ENCODE measurements at regions not wholly inside any gene's neighbourhood (a gene's known extent, or its start where the extent isn't known, plus 50 kb on each side); places are given as distances from the start of the nearest gene placed in this dataset.
A peak's percentile ranks its signal among the peaks of the same experiment; 100 is the strongest.

DNA sequence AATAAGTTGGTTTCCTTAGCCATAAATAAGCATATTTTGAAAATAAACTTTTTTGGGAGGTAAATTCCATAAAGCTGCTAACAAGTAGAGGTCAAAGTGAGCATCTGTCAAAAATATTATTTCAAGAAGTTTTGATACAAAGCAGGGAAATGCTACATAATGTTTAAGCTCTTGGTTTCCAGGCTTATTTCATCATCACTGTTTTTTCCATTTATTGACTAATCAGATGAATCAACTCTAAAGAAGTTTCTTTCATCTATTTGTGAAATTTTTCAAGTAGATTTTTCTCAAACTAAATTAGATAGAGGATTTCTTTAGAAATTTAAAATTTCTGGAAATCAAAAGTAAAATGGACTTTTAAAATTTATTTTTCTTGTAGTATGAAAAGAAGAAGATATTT, 89.5 kb upstream of the TBX18 start:
- no peaks in the 10 kb centered on the region for H3K79me2 ChIP-seq (ENCODE audit: control insufficient read depth, insufficient read depth, low read length)
- in situ Hi-C loops (cut with MboI) (no loop called here), intact Hi-C loops (cut with micrococcal nuclease) (no loop called here)
- no peak overlapping the region for H3K9ac ChIP-seq (ENCODE audit: insufficient read depth in 1 of 2, low read depth in 2 of 2, low read length in 2 of 2)
- no peak overlapping the region for H3K4me3 ChIP-seq
- BruUV-seq (replicated peaks) = no TSS peak
- ChIA-PET CTCF (ENCODE audit: low intra/inter-chr PET ratio) (no interaction called here), POLR2A (no interaction called here)
- H3K9me3 ChIP-seq (replicated peaks; ENCODE audit: control insufficient read depth, insufficient read depth, low read depth, low read length) = no peaks in the 10 kb centered on the region
- TF ChIP-seq PHTF2 (CRISPR knock-in tag; IDR thresholded peaks at IDR 0.05) (no peak), ZNF146 (CRISPR knock-in tag; IDR thresholded peaks at IDR 0.05; ENCODE audit: unreplicated experiment) (no peak)
- TF ChIP-seq, protein P1, sequence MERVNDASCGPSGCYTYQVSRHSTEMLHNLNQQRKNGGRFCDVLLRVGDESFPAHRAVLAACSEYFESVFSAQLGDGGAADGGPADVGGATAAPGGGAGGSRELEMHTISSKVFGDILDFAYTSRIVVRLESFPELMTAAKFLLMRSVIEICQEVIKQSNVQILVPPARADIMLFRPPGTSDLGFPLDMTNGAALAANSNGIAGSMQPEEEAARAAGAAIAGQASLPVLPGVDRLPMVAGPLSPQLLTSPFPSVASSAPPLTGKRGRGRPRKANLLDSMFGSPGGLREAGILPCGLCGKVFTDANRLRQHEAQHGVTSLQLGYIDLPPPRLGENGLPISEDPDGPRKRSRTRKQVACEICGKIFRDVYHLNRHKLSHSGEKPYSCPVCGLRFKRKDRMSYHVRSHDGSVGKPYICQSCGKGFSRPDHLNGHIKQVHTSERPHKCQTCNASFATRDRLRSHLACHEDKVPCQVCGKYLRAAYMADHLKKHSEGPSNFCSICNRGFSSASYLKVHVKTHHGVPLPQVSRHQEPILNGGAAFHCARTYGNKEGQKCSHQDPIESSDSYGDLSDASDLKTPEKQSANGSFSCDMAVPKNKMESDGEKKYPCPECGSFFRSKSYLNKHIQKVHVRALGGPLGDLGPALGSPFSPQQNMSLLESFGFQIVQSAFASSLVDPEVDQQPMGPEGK (CRISPR knock-in tag; IDR thresholded peaks at IDR 0.05; ENCODE audit: borderline replicate concordance) = no peak
- no peak for DNase-seq (ENCODE audit: extremely low read depth in 1 of 4, low spot score in 3 of 4)
- H4K20me1 ChIP-seq (replicated peaks; ENCODE audit: control insufficient read depth, insufficient read depth, low read length) = no peaks in the 10 kb centered on the region
- ATAC-seq = no peak
- H3K4me2 ChIP-seq (ENCODE audit: insufficient read depth, low read length) = no peak overlapping the region
- no peaks in the 10 kb centered on the region for H3K4me1 ChIP-seq (replicated peaks in 1 of 2; ENCODE audit: control insufficient read depth in 2 of 2, insufficient read depth in 2 of 2, low read length in 2 of 2)
- no peak for FAIRE-seq
- H3K36me3 ChIP-seq (ENCODE audit: control insufficient read depth, insufficient read depth, low read length) = no peaks in the 10 kb centered on the region
- H2AFZ ChIP-seq (ENCODE audit: low read depth, low read length) = no peak overlapping the region
- H3K9me1 ChIP-seq (ENCODE audit: control insufficient read depth, insufficient read depth, low read length) = no peaks in the 10 kb centered on the region
- H3K27ac ChIP-seq (ENCODE audit: extremely low read depth, low read depth, low read length) = no peak overlapping the region
- no peaks in the 10 kb centered on the region for H3K27me3 ChIP-seq (ENCODE audit: control insufficient read depth in 2 of 2, insufficient read depth in 2 of 2, low read length in 2 of 2)

DNA sequence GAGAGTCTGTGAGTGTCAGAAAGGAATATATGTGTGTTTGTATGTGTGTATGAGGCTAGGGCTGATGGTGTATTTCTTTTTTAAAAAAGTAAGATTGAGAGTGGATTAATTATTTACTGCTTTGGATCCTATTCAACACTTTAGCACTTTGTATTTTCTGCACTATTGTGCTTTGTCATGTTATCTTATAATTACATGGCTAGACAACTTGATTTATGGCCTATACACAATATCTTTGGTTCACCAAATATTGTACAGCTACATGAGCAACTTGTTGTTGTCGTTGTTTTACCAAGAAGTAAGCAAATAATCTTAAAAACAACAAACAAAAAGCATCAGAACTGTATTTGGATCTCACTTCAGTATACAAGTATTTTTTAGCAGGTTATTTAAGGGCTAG, 84.6 kb upstream of the TBX18 start:
- Histone ChIP-seq H3K4me2 (ENCODE audit: insufficient read depth, low read length) (no peak overlapping the region), H4K20me1 (replicated peaks; ENCODE audit: control insufficient read depth, insufficient read depth, low read length) (no peaks in the 10 kb centered on the region), H3K27me3 (ENCODE audit: control insufficient read depth in 2 of 2, insufficient read depth in 2 of 2, low read length in 2 of 2) (no peaks in the 10 kb centered on the region; a peak in 1 of 5 replicates), H3K9me3 (replicated peaks; ENCODE audit: control insufficient read depth, insufficient read depth, low read depth, low read length) (no peaks in the 10 kb centered on the region), H3K79me2 (ENCODE audit: control insufficient read depth, insufficient read depth, low read length) (no peaks in the 10 kb centered on the region), H3K9me1 (ENCODE audit: control insufficient read depth, insufficient read depth, low read length) (no peaks in the 10 kb centered on the region), H3K36me3 (ENCODE audit: control insufficient read depth, insufficient read depth, low read length) (no peaks in the 10 kb centered on the region), H2AFZ (ENCODE audit: low read depth, low read length) (no peak overlapping the region), H3K27ac (ENCODE audit: extremely low read depth, low read depth, low read length) (no peak overlapping the region), H3K4me3 (no peak overlapping the region), H3K4me1 (replicated peaks in 1 of 2; ENCODE audit: control insufficient read depth in 2 of 2, insufficient read depth in 2 of 2, low read length in 2 of 2) (peaks cover 0 to 2% of the 10 kb centered on the region in 2 experiments; a peak in 1 of 5 replicates), H3K9ac (ENCODE audit: insufficient read depth in 1 of 2, low read depth in 2 of 2, low read length in 2 of 2) (no peak overlapping the region)
- intact Hi-C loops (cut with micrococcal nuclease) (no loop called here), in situ Hi-C loops (cut with MboI) (no loop called here)
- ATAC-seq (no peak), FAIRE-seq (peak; percentile 59), DNase-seq (ENCODE audit: extremely low read depth in 1 of 4, low spot score in 3 of 4) (no peak)
- WGBS (ENCODE audit: insufficient coverage, low coverage, missing lambda C conversion rate) = 0% methylated on average over 1 of the region's 1 CpG
- ChIA-PET CTCF (ENCODE audit: low intra/inter-chr PET ratio) (no interaction called here), POLR2A (no interaction called here)
- BruUV-seq (replicated peaks) = no TSS peak
- no peak for TF ChIP-seq CLOCK (CRISPR knock-in tag; IDR thresholded peaks at IDR 0.05; ENCODE audit: borderline replicate concordance)
- no peak for TF ChIP-seq ZNF324 (CRISPR knock-in tag; IDR thresholded peaks at IDR 0.05)
- no peak for TF ChIP-seq ZBTB17 (CRISPR knock-in tag; IDR thresholded peaks at IDR 0.05)
- TF ChIP-seq, protein P2, sequence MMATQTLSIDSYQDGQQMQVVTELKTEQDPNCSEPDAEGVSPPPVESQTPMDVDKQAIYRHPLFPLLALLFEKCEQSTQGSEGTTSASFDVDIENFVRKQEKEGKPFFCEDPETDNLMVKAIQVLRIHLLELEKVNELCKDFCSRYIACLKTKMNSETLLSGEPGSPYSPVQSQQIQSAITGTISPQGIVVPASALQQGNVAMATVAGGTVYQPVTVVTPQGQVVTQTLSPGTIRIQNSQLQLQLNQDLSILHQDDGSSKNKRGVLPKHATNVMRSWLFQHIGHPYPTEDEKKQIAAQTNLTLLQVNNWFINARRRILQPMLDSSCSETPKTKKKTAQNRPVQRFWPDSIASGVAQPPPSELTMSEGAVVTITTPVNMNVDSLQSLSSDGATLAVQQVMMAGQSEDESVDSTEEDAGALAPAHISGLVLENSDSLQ (IDR thresholded peaks at IDR 0.05) = peak; percentile 66
- peak; percentile 48 for TF ChIP-seq MAFG (tag; conservative IDR thresholded peaks at IDR 0.05)
- no peak for TF ChIP-seq NFATC3 (IDR thresholded peaks at IDR 0.05)
- TF ChIP-seq MEIS2 (IDR thresholded peaks at IDR 0.05; ENCODE audit: partially characterized antibody) = peak; percentile 83

All from K562 (cell line).